Astrocyte (in vitro differentiated cells and primary cell): ENCODE measurements at regions not wholly inside any gene's neighbourhood (a gene's known extent, or its start where the extent isn't known, plus 50 kb on each side); places are given as distances from the start of the nearest gene placed in this dataset.

Source experiments
- DNase-seq: peaks from one replicate; pipeline ENCODE4 v3.0.0-alpha.2; 2010; ENCODE audit warnings: low read depth
- FAIRE-seq: peaks from 2 replicates; lab custom pipeline; 2011; peaks lifted over from hg19 to GRCh38; lab: Jason Lieb, UNC
- H2AFZ ChIP-seq: 2 replicates; pipeline ENCODE4 v1.6.0; 2012; ENCODE audit warnings: low read depth, low read length, inconsistent platforms
- H3K27ac ChIP-seq: 2 replicates; pipeline ENCODE4 v1.5.1; 2011; ENCODE audit warnings: low read depth, low read length, inconsistent platforms
- H3K27me3 ChIP-seq: 2 replicates; pipeline ENCODE4 v1.6.0; 2011; ENCODE audit warnings: low read length, inconsistent platforms; ENCODE audit not compliant: insufficient read depth
- H3K36me3 ChIP-seq: 2 replicates; pipeline ENCODE4 v1.5.1; 2011; ENCODE audit warnings: low read length, inconsistent platforms; ENCODE audit not compliant: insufficient read depth
- H3K4me1 ChIP-seq: 2 replicates; pipeline ENCODE4 v1.5.1; 2011; ENCODE audit warnings: low read length, inconsistent platforms; ENCODE audit not compliant: insufficient read depth
- H3K4me2 ChIP-seq: 2 replicates; pipeline ENCODE4 v1.6.0; 2012; ENCODE audit warnings: low read length, inconsistent platforms
- H3K4me3 ChIP-seq: 2 replicates; pipeline ENCODE4 v1.5.1; 2011; ENCODE audit warnings: low read depth, mild to moderate bottlenecking, low read length, inconsistent platforms; ENCODE audit not compliant: insufficient read depth
- H3K79me2 ChIP-seq: 2 replicates; pipeline ENCODE4 v1.6.0; 2012; ENCODE audit warnings: mild to moderate bottlenecking, low read length, inconsistent platforms; ENCODE audit not compliant: insufficient read depth
- H3K9ac ChIP-seq: 2 replicates; pipeline ENCODE4 v1.6.0; 2012; ENCODE audit warnings: mild to moderate bottlenecking, low read length, inconsistent platforms
- H3K9me3 ChIP-seq: 2 replicates; pipeline ENCODE4 v1.5.1; 2012; ENCODE audit warnings: low read depth, mild to moderate bottlenecking, low read length, inconsistent platforms; ENCODE audit not compliant: insufficient read depth
- H4K20me1 ChIP-seq: 2 replicates; pipeline ENCODE4 v1.6.0; 2012; ENCODE audit warnings: low read length, inconsistent platforms; ENCODE audit not compliant: insufficient read depth
- H3K27ac Mint-ChIP-seq: one replicate; pipeline ENCODE4 v1.8.0; 2021; ENCODE audit warnings: mild to moderate bottlenecking, mixed read lengths; ENCODE audit not compliant: unreplicated experiment
- H3K27me3 Mint-ChIP-seq: one replicate; pipeline ENCODE4 v1.8.0; 2021; ENCODE audit warnings: low read depth, mixed read lengths; ENCODE audit not compliant: unreplicated experiment
- H3K36me3 Mint-ChIP-seq: one replicate; pipeline ENCODE4 v1.8.0; 2021; ENCODE audit warnings: low read depth, mixed read lengths; ENCODE audit not compliant: unreplicated experiment
- H3K4me1 Mint-ChIP-seq: one replicate; pipeline ENCODE4 v1.8.0; 2021; ENCODE audit warnings: low read depth, mixed read lengths; ENCODE audit not compliant: unreplicated experiment
- H3K4me3 Mint-ChIP-seq: one replicate; pipeline ENCODE4 v1.8.0; 2021; ENCODE audit warnings: mild to moderate bottlenecking, moderate library complexity, mixed read lengths; ENCODE audit not compliant: unreplicated experiment
- H3K9me3 Mint-ChIP-seq: one replicate; pipeline ENCODE4 v1.8.0; 2021; ENCODE audit warnings: mild to moderate bottlenecking, mixed read lengths; ENCODE audit not compliant: unreplicated experiment
- CTCF ChIP-seq: IDR thresholded peaks from 2 replicates; pipeline ENCODE4 v1.5.1; 2011; ENCODE audit warnings: low read depth, mild to moderate bottlenecking, inconsistent platforms, low read length, moderate library complexity; ENCODE audit not compliant: insufficient read depth
- EZH2 ChIP-seq: IDR thresholded peaks from 2 replicates; pipeline ENCODE4 v1.6.1; 2012; ENCODE audit warnings: mild to moderate bottlenecking, low read length, inconsistent platforms; ENCODE audit not compliant: insufficient read depth

- Histone ChIP-seq H3K79me2 (no peaks in the 10 kb centered on the region), H4K20me1 (no peaks in the 10 kb centered on the region), H3K4me3 (no peak overlapping the region), H3K36me3 (no peaks in the 10 kb centered on the region), H3K27me3 (no peaks in the 10 kb centered on the region), H3K27ac (no peak overlapping the region), H3K4me1 (no peaks in the 10 kb centered on the region), H3K4me2 (no peak overlapping the region), H2AFZ (no peak overlapping the region), H3K9me3 (peaks cover 10% of the 10 kb centered on the region), H3K9ac (no peak overlapping the region)
- Mint-ChIP-seq H3K27ac (no peak overlapping the region), H3K9me3 (peaks cover 4% of the 10 kb centered on the region), H3K4me1 (no peaks in the 10 kb centered on the region), H3K27me3 (no peaks in the 10 kb centered on the region), H3K36me3 (no peaks in the 10 kb centered on the region), H3K4me3 (no peak overlapping the region)
- FAIRE-seq (no peak), DNase-seq (no peak)
- TF ChIP-seq EZH2: no peak
- TF ChIP-seq CTCF: no peak
These were observed 441.9 kb upstream of the GRM3 start for GRCh38 chr7:86201767-86202166.

- H3K27me3 Mint-ChIP-seq: no peaks in the 10 kb centered on the region
- Histone ChIP-seq H3K4me1 (no peaks in the 10 kb centered on the region), H3K27ac (no peak overlapping the region), H3K79me2 (no peaks in the 10 kb centered on the region), H4K20me1 (no peaks in the 10 kb centered on the region), H3K4me2 (no peak overlapping the region), H3K36me3 (no peaks in the 10 kb centered on the region), H3K9ac (no peak overlapping the region), H3K9me3 (peaks cover 10% of the 10 kb centered on the region), H3K27me3 (no peaks in the 10 kb centered on the region), H3K4me3 (no peak overlapping the region), H2AFZ (no peak overlapping the region)
- peaks cover 4% of the 10 kb centered on the region for H3K9me3 Mint-ChIP-seq
- no peaks in the 10 kb centered on the region for H3K36me3 Mint-ChIP-seq
- no peak for FAIRE-seq
- DNase-seq: no peak
- no peak overlapping the region for H3K4me3 Mint-ChIP-seq
- no peak for TF ChIP-seq EZH2
- TF ChIP-seq CTCF: no peak
- H3K27ac Mint-ChIP-seq: no peak overlapping the region
- no peaks in the 10 kb centered on the region for H3K4me1 Mint-ChIP-seq
These were observed 443.7 kb upstream of the GRM3 start for GRCh38 chr7:86199881-86200614.

GRCh38 chr7:86190351-86190750 is 453.4 kb upstream of the GRM3 start:
- no peaks in the 10 kb centered on the region for H3K36me3 ChIP-seq
- Mint-ChIP-seq H3K27ac (no peak overlapping the region), H3K4me3 (no peak overlapping the region), H3K36me3 (no peaks in the 10 kb centered on the region), H3K4me1 (no peaks in the 10 kb centered on the region), H3K27me3 (no peaks in the 10 kb centered on the region), H3K9me3 (no peaks in the 10 kb centered on the region)
- H3K9ac ChIP-seq: no peak overlapping the region
- no peaks in the 10 kb centered on the region for H3K27me3 ChIP-seq
- H3K4me1 ChIP-seq: no peaks in the 10 kb centered on the region
- DNase-seq (no peak), FAIRE-seq (no peak)
- no peaks in the 10 kb centered on the region for H4K20me1 ChIP-seq
- TF ChIP-seq CTCF: no peak
- H3K27ac ChIP-seq: no peak overlapping the region
- no peak overlapping the region for H3K4me3 ChIP-seq
- no peaks in the 10 kb centered on the region for H3K79me2 ChIP-seq
- no peak overlapping the region for H3K4me2 ChIP-seq
- H3K9me3 ChIP-seq: no peaks in the 10 kb centered on the region
- H2AFZ ChIP-seq: no peak overlapping the region
